H1 (cell line): ENCODE measurements at regions not wholly inside any gene's neighbourhood (a gene's known extent, or its start where the extent isn't known, plus 50 kb on each side); places are given as distances from the start of the nearest gene placed in this dataset.

Experiments
- CTCF ChIA-PET: fragments of 300-600 bp; sonication (Branson Sonifier 250); formaldehyde crosslinking; loops from one replicate; lab custom pipeline; 2021; ENCODE audit not compliant: partially characterized antibody; lab: Charles Lee
- POLR2A ChIA-PET: fragments of 300-600 bp; sonication (Branson Sonifier 250); formaldehyde crosslinking; loops from one replicate; lab custom pipeline; 2021; ENCODE audit warnings: inconsistent platforms; ENCODE audit not compliant: partially characterized antibody; lab: Charles Lee
- DNase-seq, 2 experiments: peaks; one replicate each; pipeline versions ENCODE4 v3.0.0 to v3.0.0-alpha.2; 2010 to 2022; ENCODE audit warnings: low spot score in 2 of 2, low read depth in 1 of 2, mixed read lengths in 1 of 2
- FAIRE-seq: peaks from 2 replicates; lab custom pipeline; 2011; peaks lifted over from hg19 to GRCh38; lab: Jason Lieb, UNC
- H2AFZ ChIP-seq: 2 replicates; pipeline ENCODE4 v1.8.1; 2012; ENCODE audit warnings: low read length, inconsistent platforms
- H2AK5ac ChIP-seq: 2 replicates; pipeline ENCODE4 v1.6.1; 2013; ENCODE audit warnings: low read depth, low read length
- H2BK120ac ChIP-seq: replicated peaks from 2 replicates; pipeline ENCODE3; 2013; ENCODE audit warnings: low read depth, low read length, inconsistent platforms
- H2BK12ac ChIP-seq: 2 replicates; pipeline ENCODE4 v1.6.1; 2013; ENCODE audit warnings: low read depth, low read length
- H2BK15ac ChIP-seq: 2 replicates; pipeline ENCODE4 v1.6.1; 2013; ENCODE audit warnings: low read length
- H2BK20ac ChIP-seq: 2 replicates; pipeline ENCODE4 v1.6.1; 2013; ENCODE audit warnings: low read length
- H2BK5ac ChIP-seq: 2 replicates; pipeline ENCODE4 v1.6.1; 2013; ENCODE audit warnings: low read depth, low read length
- H3K14ac ChIP-seq: 2 replicates; pipeline ENCODE4 v1.6.1; 2013; ENCODE audit warnings: inconsistent platforms; ENCODE audit not compliant: insufficient read length
- H3K18ac ChIP-seq: 2 replicates; pipeline ENCODE4 v1.6.1; 2013; ENCODE audit warnings: low read length; ENCODE audit errors: extremely low read depth
- H3K23ac ChIP-seq: 2 replicates; pipeline ENCODE4 v1.6.1; 2013; ENCODE audit warnings: inconsistent platforms; ENCODE audit not compliant: insufficient read length
- H3K23me2 ChIP-seq: 2 replicates; pipeline ENCODE4 v1.6.1; 2013; ENCODE audit warnings: low read depth, low read length
- H3K27ac ChIP-seq: 2 replicates; pipeline ENCODE4 v1.6.1; 2011; ENCODE audit warnings: low read depth, low read length, inconsistent platforms
- H3K27me3 ChIP-seq, 4 experiments: replicated peaks in 1 of 4; 1 replicate in 1 of 4; 2 replicates in 3 of 4; pipeline versions ENCODE4 v1.6.1 to v1.8.1; 2011 to 2013; ENCODE audit warnings: low read length in 3 of 4, mild to moderate bottlenecking in 3 of 4, inconsistent platforms in 2 of 4, mixed read lengths in 2 of 4, moderate library complexity in 1 of 4; ENCODE audit not compliant: control insufficient read depth in 3 of 4, insufficient read depth in 3 of 4; ENCODE audit errors: extremely low read depth in 1 of 4
- H3K36me3 ChIP-seq, 4 experiments: 2 replicates each; pipeline versions ENCODE4 v1.6.1 to v1.8.1; 2011 to 2013; ENCODE audit warnings: mild to moderate bottlenecking in 4 of 4, low read length in 3 of 4, moderate library complexity in 2 of 4, control low read depth in 1 of 4, inconsistent platforms in 1 of 4; ENCODE audit not compliant: insufficient read depth in 4 of 4, control insufficient read depth in 2 of 4
- H3K4ac ChIP-seq: replicated peaks from 2 replicates; pipeline ENCODE3; 2013; ENCODE audit warnings: low read length, low read depth, mixed read lengths, inconsistent platforms; ENCODE audit not compliant: insufficient read length
- H3K4me1 ChIP-seq, 4 experiments: replicated peaks in 1 of 4; 1 replicate in 1 of 4; 2 replicates in 3 of 4; pipeline versions ENCODE4 v1.6.1 to v1.8.1; 2011 to 2013; ENCODE audit warnings: low read length in 3 of 4, inconsistent platforms in 2 of 4, mixed read lengths in 1 of 4; ENCODE audit not compliant: insufficient read depth in 4 of 4, control insufficient read depth in 3 of 4
- H3K4me2 ChIP-seq, 2 experiments: 2 replicates each; pipeline versions ENCODE4 v1.6.1 to v1.8.1; 2011 to 2013; ENCODE audit warnings: low read depth in 2 of 2, low read length in 2 of 2, control low read depth in 1 of 2, inconsistent platforms in 1 of 2, mild to moderate bottlenecking in 1 of 2; ENCODE audit not compliant: insufficient read depth in 1 of 2
- H3K4me3 ChIP-seq, 4 experiments: fragments of 200-600, 300-600 bp in 1 of 4; sonication (generic), shearing (Covaris generic), sonication (Bioruptor Twin) in 1 of 4; 2 replicates each; pipeline versions ENCODE4 v1.5.1 to v1.8.1; 2011 to 2016; ENCODE audit warnings: low read length in 4 of 4, low read depth in 3 of 4, control low read depth in 2 of 4, inconsistent platforms in 2 of 4, mild to moderate bottlenecking in 2 of 4, mixed read lengths in 1 of 4, moderate library complexity in 1 of 4; ENCODE audit not compliant: insufficient read depth in 2 of 4; ENCODE audit errors: extremely low read depth in 1 of 4
- H3K56ac ChIP-seq: replicated peaks from 2 replicates; pipeline ENCODE3; 2013; ENCODE audit warnings: low read depth, mild to moderate bottlenecking, mixed read lengths, low read length, inconsistent platforms; ENCODE audit not compliant: insufficient read length
- H3K79me1 ChIP-seq: 2 replicates; pipeline ENCODE4 v1.6.1; 2013; ENCODE audit warnings: low read depth, low read length, control low read depth
- H3K79me2 ChIP-seq, 2 experiments: 2 replicates each; pipeline versions ENCODE4 v1.6.1 to v1.8.1; 2012 to 2013; ENCODE audit warnings: low read length in 2 of 2, mild to moderate bottlenecking in 2 of 2, inconsistent platforms in 1 of 2; ENCODE audit not compliant: insufficient read depth in 2 of 2, control insufficient read depth in 1 of 2
- H3K9ac ChIP-seq, 4 experiments: replicated peaks in 1 of 4; 1 replicate in 1 of 4; 2 replicates in 3 of 4; pipeline versions ENCODE4 v1.6.1 to v1.8.1; 2011 to 2013; ENCODE audit warnings: low read depth in 3 of 4, low read length in 3 of 4, control low read depth in 2 of 4, mild to moderate bottlenecking in 2 of 4, moderate library complexity in 2 of 4, inconsistent platforms in 1 of 4; ENCODE audit errors: extremely low read depth in 1 of 4
- H3K9me3 ChIP-seq, 2 experiments: 2 replicates each; pipeline versions ENCODE4 v1.6.1 to v1.8.1; 2012 to 2013; ENCODE audit warnings: mild to moderate bottlenecking in 2 of 2, moderate library complexity in 2 of 2, control low read depth in 1 of 2, inconsistent platforms in 1 of 2, low read depth in 1 of 2, low read length in 1 of 2, mixed read lengths in 1 of 2; ENCODE audit not compliant: insufficient read depth in 2 of 2
- H4K20me1 ChIP-seq, 2 experiments: replicated peaks in 1 of 2; 2 replicates each; pipeline versions ENCODE3 to v1.8.1; 2011 to 2013; ENCODE audit warnings: inconsistent platforms in 2 of 2, low read length in 2 of 2, mild to moderate bottlenecking in 1 of 2; ENCODE audit not compliant: insufficient read depth in 2 of 2, control insufficient read depth in 1 of 2
- H4K5ac ChIP-seq: 2 replicates; pipeline ENCODE4 v1.6.1; 2013; ENCODE audit warnings: low read length, low read depth, mixed read lengths, inconsistent platforms; ENCODE audit not compliant: insufficient read length
- H4K8ac ChIP-seq: 2 replicates; pipeline ENCODE4 v1.8.0; 2013; ENCODE audit warnings: mild to moderate bottlenecking, moderate library complexity, low read length, inconsistent platforms; ENCODE audit not compliant: insufficient read depth; ENCODE audit errors: extremely low read depth
- H4K91ac ChIP-seq: replicated peaks from 2 replicates; pipeline ENCODE3; 2013; ENCODE audit warnings: low read length, mixed read lengths, inconsistent platforms; ENCODE audit not compliant: insufficient read length
- BCL11A ChIP-seq, 2 experiments: IDR thresholded peaks; one replicate each; pipeline ENCODE4 v1.6.1; 2011; ENCODE audit warnings: low read depth in 2 of 2, low read length in 2 of 2, mild to moderate bottlenecking in 2 of 2
- BRCA1 ChIP-seq: IDR thresholded peaks from 2 replicates; pipeline ENCODE4 v1.6.1; 2012; ENCODE audit warnings: low read depth, low read length, improper control_type of control experiment
- CBX5 ChIP-seq: fragments of 300-800, 300-1000 bp; sonication (generic); IDR thresholded peaks from 2 replicates; pipeline ENCODE4 v1.7.1; 2016; ENCODE audit warnings: antibody characterized with exemption, low read length, low read depth
- CBX8 ChIP-seq: fragments of 300-800, 300-1000 bp; sonication (generic); IDR thresholded peaks from 2 replicates; pipeline ENCODE4 v1.7.1; 2016; ENCODE audit warnings: low read depth, low read length, borderline replicate concordance
- EP300 ChIP-seq, 2 experiments: IDR thresholded peaks; 1 replicate in 1 of 2; 2 replicates in 1 of 2; pipeline ENCODE4 v1.6.1; 2011 to 2012; ENCODE audit warnings: low read depth in 2 of 2, low read length in 2 of 2, mild to moderate bottlenecking in 2 of 2, borderline replicate concordance in 1 of 2, inconsistent platforms in 1 of 2, moderate library complexity in 1 of 2
- EZH2 ChIP-seq: fragments of 200-600 bp; sonication (generic); IDR thresholded peaks from 2 replicates; pipeline ENCODE4 v1.7.1; 2012; ENCODE audit warnings: low read depth, mild to moderate bottlenecking, moderate library complexity, low read length, inconsistent platforms; ENCODE audit not compliant: severe bottlenecking
- HDAC2 ChIP-seq, 2 experiments: fragments of 300-600 bp in 1 of 2; sonication (generic) in 1 of 2; IDR thresholded peaks; 2 replicates each; pipeline ENCODE4 v1.6.1; 2011 to 2012; ENCODE audit warnings: low read depth in 2 of 2, low read length in 2 of 2, mild to moderate bottlenecking in 2 of 2, moderate library complexity in 2 of 2, borderline replicate concordance in 1 of 2, inconsistent platforms in 1 of 2
- JUN ChIP-seq: IDR thresholded peaks from 2 replicates; pipeline ENCODE4 v1.6.1; 2011; ENCODE audit warnings: low read depth, mild to moderate bottlenecking, improper control_type of control experiment, low read length
- JUND ChIP-seq: IDR thresholded peaks from 2 replicates; pipeline ENCODE4 v1.6.1; 2011; ENCODE audit warnings: mild to moderate bottlenecking, improper control_type of control experiment, low read length
- KDM1A ChIP-seq: fragments of 200-600, 300-600 bp; sonication (generic); IDR thresholded peaks from 2 replicates; pipeline ENCODE4 v1.7.1; 2016; ENCODE audit warnings: mild to moderate bottlenecking, low read length, borderline replicate concordance
- SIN3A ChIP-seq, 2 experiments: IDR thresholded peaks in 1 of 2; conservative IDR thresholded peaks in 1 of 2; 2 replicates each; pipeline ENCODE4 v1.6.1; 2011 to 2012; ENCODE audit warnings: low read length in 2 of 2, improper control_type of control experiment in 1 of 2, low read depth in 1 of 2, mild to moderate bottlenecking in 1 of 2
- TAF7 ChIP-seq: optimal IDR thresholded peaks from 2 replicates; pipeline ENCODE3; 2011; ENCODE audit warnings: low read depth, mild to moderate bottlenecking, inconsistent platforms, low read length, moderate library complexity, borderline replicate concordance
- ZNF274 ChIP-seq: IDR thresholded peaks from 2 replicates; pipeline ENCODE4 v1.7.0; 2012; ENCODE audit warnings: low read length, borderline replicate concordance; ENCODE audit errors: extremely low read depth
- WGBS, 2 experiments: shearing (Covaris generic) in 1 of 2; methylation state at CpG; one replicate each; pipeline versions ENCODE4 v1.1.6 to v1.1.7; 2013 to 2015; ENCODE audit warnings: low lambda C conversion rate in 2 of 2, mixed read lengths in 2 of 2, inconsistent platforms in 1 of 2, low coverage in 1 of 2, missing lambda C conversion rate in 1 of 2; ENCODE audit not compliant: insufficient replicate concordance in 2 of 2, insufficient coverage in 1 of 2, insufficient read length in 1 of 2; ENCODE audit errors: extremely low coverage in 1 of 2, missing lambda C conversion rate in 1 of 2; 5-methylcytosine and 5-hydroxymethylcytosine counted together

DNA sequence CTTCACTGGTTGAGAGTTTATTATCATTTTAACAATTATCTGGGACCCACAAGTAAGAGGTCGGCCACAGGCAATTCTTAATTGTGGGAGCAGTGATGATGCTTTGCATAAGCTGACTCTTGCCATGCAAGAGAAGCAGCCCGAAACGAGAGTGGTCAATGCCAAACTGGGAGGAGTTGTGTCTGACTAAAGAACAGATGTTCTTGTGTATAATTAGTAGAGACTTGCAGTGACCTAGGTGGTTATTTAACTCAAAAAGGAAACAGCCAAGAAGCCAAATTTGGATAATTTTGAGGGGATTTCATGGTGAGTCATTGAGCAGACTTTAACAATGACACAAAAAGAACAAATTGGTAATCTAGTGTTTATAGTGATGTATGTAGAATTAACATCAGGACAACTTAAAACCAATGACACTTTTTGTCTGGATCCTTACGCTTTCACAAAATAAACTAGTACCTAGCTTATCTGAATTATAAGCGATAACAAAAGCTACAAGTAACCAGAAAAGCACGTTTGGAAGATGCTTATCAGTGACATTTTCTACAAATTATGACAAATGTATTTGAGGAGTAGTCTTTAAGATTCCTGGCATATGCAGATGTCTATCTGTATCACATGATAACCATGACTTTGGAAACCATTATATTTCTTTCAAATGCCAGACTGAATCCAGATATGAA lies 184.7 kb upstream of the DLGAP1 start:
- 90% methylated on average over 6 of the region's 6 CpGs; no CpG with 5 or more reads in 1 of the 2 experiments for WGBS, 2 experiments
- CTCF ChIA-PET, result interaction anchor here (0.6 to 1.5 kb wide), 6 partner anchors 15 to 533 kb away, joined by 3 to 9 read pairs (median 4); no protein-coding TSS in a partner anchor
- TF ChIP-seq EZH2 (no peak), BCL11A (IDR thresholded peaks at IDR 0.05; ENCODE audit: low read depth in 2 of 2, low read length in 2 of 2) (no peak), HDAC2 (IDR thresholded peaks at IDR 0.05; ENCODE audit: borderline replicate concordance in 1 of 2, low read depth in 2 of 2, low read length in 2 of 2) (no peak), JUND (no peak), BRCA1 (no peak), ZNF274 (no peak), CBX8 (no peak), TAF7 (no peak), EP300 (IDR thresholded peaks at IDR 0.05; ENCODE audit: borderline replicate concordance in 1 of 2, low read depth in 2 of 2, low read length in 2 of 2) (no peak), KDM1A (no peak), SIN3A (conservative IDR thresholded peaks at IDR 0.05 in 1 of 2, IDR thresholded peaks at IDR 0.05 in 1 of 2; ENCODE audit: low read depth in 1 of 2, low read length in 2 of 2) (no peak), JUN (no peak), CBX5 (no peak)

More for the DNA sequence above, 184.7 kb upstream of the DLGAP1 start:
- Histone ChIP-seq H3K14ac (no peak overlapping the region), H3K4ac (no peak overlapping the region), H3K23ac (no peak overlapping the region), H3K79me1 (no peaks in the 10 kb centered on the region), H2BK120ac (no peak overlapping the region), H3K4me3 (no peak overlapping the region), H4K20me1 (no peaks in the 10 kb centered on the region), H3K36me3 (no peaks in the 10 kb centered on the region), H3K9me3 (no peaks in the 10 kb centered on the region), H3K56ac (no peak overlapping the region), H2BK15ac (no peak overlapping the region), H2AFZ (no peak overlapping the region), H3K18ac (no peak overlapping the region), H4K8ac (no peak overlapping the region), H3K4me1 (no peaks in the 10 kb centered on the region), H2BK20ac (no peak overlapping the region), H2AK5ac (no peak overlapping the region), H3K27ac (no peak overlapping the region), H3K9ac (no peak overlapping the region), H2BK5ac (no peak overlapping the region), H3K79me2 (no peaks in the 10 kb centered on the region), H3K23me2 (no peaks in the 10 kb centered on the region), H2BK12ac (no peak overlapping the region), H3K27me3 (no peaks in the 10 kb centered on the region), H3K4me2 (no peak overlapping the region), H4K5ac (no peak overlapping the region), H4K91ac (no peak overlapping the region)
- POLR2A ChIA-PET, result no interaction called here
- FAIRE-seq (peak; percentile 13), DNase-seq (no peak)
